Peyer's patch (tissue), 4 donors: ENCODE measurements at regions not wholly inside any gene's neighbourhood (a gene's known extent, or its start where the extent isn't known, plus 50 kb on each side); places are given as distances from the start of the nearest gene placed in this dataset.

Experiments used
- CTCF ChIP-seq, 6 experiments: fragments of 450-650 bp in 4 of 6; fragments of 200-600 bp in 2 of 6; sonication (generic) in 1 of 6; IDR thresholded peaks; one replicate each; pipeline ENCODE4 v1.5.1; 2017 to 2019; ENCODE audit warnings: antibody characterized with exemption in 6 of 6, mild to moderate bottlenecking in 3 of 6, moderate library complexity in 1 of 6
- POLR2A ChIP-seq, 2 donors: fragments of 450-650 bp; IDR thresholded peaks; one replicate each; pipeline ENCODE4 v1.5.1; 2017; ENCODE audit warnings: antibody characterized with exemption in 2 of 2, mild to moderate bottlenecking in 2 of 2, moderate library complexity in 2 of 2

GRCh38 chr5:42228279-42228678 lies 195.0 kb upstream of the GHR start:
- TF ChIP-seq CTCF (IDR thresholded peaks at IDR 0.05): no peak
- TF ChIP-seq POLR2A (IDR thresholded peaks at IDR 0.05): no peak
